ENCODE measurements at regions not wholly inside any gene's neighbourhood (a gene's known extent, or its start where the extent isn't known, plus 50 kb on each side); places are given as distances from the start of the nearest gene placed in this dataset.

- Histone ChIP-seq H3K9me3 (no peaks in the 10 kb centered on the region), H3K4me3 (no peak overlapping the region), H3K27me3 (no peaks in the 10 kb centered on the region), H3K4me1 (no peaks in the 10 kb centered on the region), H3K36me3 (no peaks in the 10 kb centered on the region), H3K27ac (no peak overlapping the region)
- no peak for TF ChIP-seq POLR2A (IDR thresholded peaks at IDR 0.05)
- no peak for ATAC-seq
- 17% methylated on average over 1 of the region's 1 CpG; no CpG with 5 or more reads in 1 of the 2 donors for WGBS, 2 donors (ENCODE audit: low coverage in 1 of 2)
Measured at GRCh38 chr2:187264612-187265011, 183.4 kb downstream of the CALCRL start.

- Histone ChIP-seq H3K27ac (no peak overlapping the region), H3K4me3 (no peak overlapping the region), H3K36me3 (no peaks in the 10 kb centered on the region), H3K27me3 (no peaks in the 10 kb centered on the region), H3K4me1 (no peaks in the 10 kb centered on the region), H3K9me3 (no peaks in the 10 kb centered on the region)
- TF ChIP-seq EP300 (IDR thresholded peaks at IDR 0.05) (no peak), CTCF (IDR thresholded peaks at IDR 0.05) (no peak), POLR2AphosphoS5 (IDR thresholded peaks at IDR 0.05) (no peak), POLR2A (IDR thresholded peaks at IDR 0.05) (no peak)
- WGBS, 2 donors (ENCODE audit: low coverage in 1 of 2): 48 to 59% methylated on average over 8 to 9 of the region's 9 CpGs
- no peak for ATAC-seq
Measured at GRCh38 chr2:187263675-187264560, 184.1 kb downstream of the CALCRL start.

GRCh38 chr2:187261705-187262104, 186.3 kb downstream of the CALCRL start:
- no peaks in the 10 kb centered on the region for H3K4me1 ChIP-seq
- H3K9me3 ChIP-seq: no peaks in the 10 kb centered on the region
- no peak for ATAC-seq
- no peaks in the 10 kb centered on the region for H3K27me3 ChIP-seq
- H3K4me3 ChIP-seq: no peak overlapping the region
- WGBS, 2 donors (ENCODE audit: low coverage in 1 of 2): 90 to 100% methylated on average over 1 of the region's 1 CpG
- H3K27ac ChIP-seq: no peak overlapping the region
- TF ChIP-seq POLR2AphosphoS5 (IDR thresholded peaks at IDR 0.05): no peak
- no peak for TF ChIP-seq EP300 (IDR thresholded peaks at IDR 0.05)
- TF ChIP-seq CTCF (IDR thresholded peaks at IDR 0.05): no peak
- TF ChIP-seq POLR2A (IDR thresholded peaks at IDR 0.05): no peak
- H3K36me3 ChIP-seq: no peaks in the 10 kb centered on the region

- 95 to 98% methylated on average over 4 to 7 of the region's 10 CpGs for WGBS, 2 donors (ENCODE audit: low coverage in 1 of 2)
- Histone ChIP-seq H3K36me3 (no peaks in the 10 kb centered on the region), H3K27me3 (no peaks in the 10 kb centered on the region), H3K4me1 (no peaks in the 10 kb centered on the region), H3K9me3 (no peaks in the 10 kb centered on the region), H3K4me3 (no peak overlapping the region), H3K27ac (no peak overlapping the region)
- no peak for TF ChIP-seq CTCF (IDR thresholded peaks at IDR 0.05)
- TF ChIP-seq POLR2A (IDR thresholded peaks at IDR 0.05): no peak
- TF ChIP-seq POLR2AphosphoS5 (IDR thresholded peaks at IDR 0.05): no peak
- TF ChIP-seq EP300 (IDR thresholded peaks at IDR 0.05): no peak
- ATAC-seq: no peak
Measured at GRCh38 chr2:187252063-187252462, 196.0 kb downstream of the CALCRL start.

GRCh38 chr2:187250137-187250536, 197.9 kb downstream of the CALCRL start:
- H3K36me3 ChIP-seq: no peaks in the 10 kb centered on the region
- no peak for ATAC-seq
- no peak for TF ChIP-seq CTCF (IDR thresholded peaks at IDR 0.05)
- no peak for TF ChIP-seq POLR2A (IDR thresholded peaks at IDR 0.05)
- TF ChIP-seq POLR2AphosphoS5 (IDR thresholded peaks at IDR 0.05): no peak
- no peak for TF ChIP-seq EP300 (IDR thresholded peaks at IDR 0.05)
- H3K27me3 ChIP-seq: no peaks in the 10 kb centered on the region
- H3K27ac ChIP-seq: no peak overlapping the region
- H3K4me1 ChIP-seq: no peaks in the 10 kb centered on the region
- no peaks in the 10 kb centered on the region for H3K9me3 ChIP-seq
- H3K4me3 ChIP-seq: no peak overlapping the region

Measured in gastroesophageal sphincter (tissue), 4 donors.